Upper lobe of right lung (tissue), 1 donor: ENCODE measurements at regions not wholly inside any gene's neighbourhood (a gene's known extent, or its start where the extent isn't known, plus 50 kb on each side); places are given as distances from the start of the nearest gene placed in this dataset.
A peak's percentile ranks its signal among the peaks of the same experiment; 100 is the strongest.

Experiments
- ATAC-seq: fragments of 200-7000 bp; cut with Tn5 transposase; one replicate; pipeline ENCODE4 v1.9.1; 2020; ENCODE audit warnings: mild to moderate bottlenecking, moderate library complexity
- DNase-seq: peaks from one replicate; pipeline ENCODE4 v3.0.0-alpha.2; 2020
- H3K27ac ChIP-seq: fragments of 200-600 bp; one replicate; pipeline ENCODE4 v1.8.0; 2022
- H3K27me3 ChIP-seq: fragments of 200-600 bp; one replicate; pipeline ENCODE4 v1.8.0; 2022; ENCODE audit warnings: mild to moderate bottlenecking
- H3K36me3 ChIP-seq: fragments of 200-600 bp; one replicate; pipeline ENCODE4 v1.8.0; 2022
- H3K4me1 ChIP-seq: fragments of 200-600 bp; one replicate; pipeline ENCODE4 v1.8.0; 2022
- H3K4me3 ChIP-seq: fragments of 200-600 bp; one replicate; pipeline ENCODE4 v1.8.0; 2022; ENCODE audit warnings: mild to moderate bottlenecking
- H3K9me3 ChIP-seq: fragments of 200-600 bp; one replicate; pipeline ENCODE4 v1.8.0; 2022
- intact Hi-C: fragments of 100-400 bp; cut with DNase I; formaldehyde crosslinking; loops from one replicate; pipeline ENCODE4 v1.11.0; 2022
- TF ChIP-seq, protein P1 (sequence below): fragments of 200-600 bp; IDR thresholded peaks from one replicate; pipeline ENCODE4 v1.8.0; 2022; ENCODE audit warnings: antibody characterized with exemption
- donor health status: DM: no; HTN: yes; CAD: no; lungs with severe emphysema.

- ATAC-seq (no peak), DNase-seq (no peak)
- intact Hi-C loops = no loop called here
- Histone ChIP-seq H3K4me1 (no peaks in the 10 kb centered on the region), H3K9me3 (no peaks in the 10 kb centered on the region), H3K27me3 (no peaks in the 10 kb centered on the region), H3K36me3 (no peaks in the 10 kb centered on the region), H3K4me3 (no peak overlapping the region), H3K27ac (no peak overlapping the region)
- TF ChIP-seq, protein P1, sequence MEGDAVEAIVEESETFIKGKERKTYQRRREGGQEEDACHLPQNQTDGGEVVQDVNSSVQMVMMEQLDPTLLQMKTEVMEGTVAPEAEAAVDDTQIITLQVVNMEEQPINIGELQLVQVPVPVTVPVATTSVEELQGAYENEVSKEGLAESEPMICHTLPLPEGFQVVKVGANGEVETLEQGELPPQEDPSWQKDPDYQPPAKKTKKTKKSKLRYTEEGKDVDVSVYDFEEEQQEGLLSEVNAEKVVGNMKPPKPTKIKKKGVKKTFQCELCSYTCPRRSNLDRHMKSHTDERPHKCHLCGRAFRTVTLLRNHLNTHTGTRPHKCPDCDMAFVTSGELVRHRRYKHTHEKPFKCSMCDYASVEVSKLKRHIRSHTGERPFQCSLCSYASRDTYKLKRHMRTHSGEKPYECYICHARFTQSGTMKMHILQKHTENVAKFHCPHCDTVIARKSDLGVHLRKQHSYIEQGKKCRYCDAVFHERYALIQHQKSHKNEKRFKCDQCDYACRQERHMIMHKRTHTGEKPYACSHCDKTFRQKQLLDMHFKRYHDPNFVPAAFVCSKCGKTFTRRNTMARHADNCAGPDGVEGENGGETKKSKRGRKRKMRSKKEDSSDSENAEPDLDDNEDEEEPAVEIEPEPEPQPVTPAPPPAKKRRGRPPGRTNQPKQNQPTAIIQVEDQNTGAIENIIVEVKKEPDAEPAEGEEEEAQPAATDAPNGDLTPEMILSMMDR = no peak
Observed at GRCh38 chr7:156510966-156511365, 129.6 kb upstream of the RNF32 start.

DNA sequence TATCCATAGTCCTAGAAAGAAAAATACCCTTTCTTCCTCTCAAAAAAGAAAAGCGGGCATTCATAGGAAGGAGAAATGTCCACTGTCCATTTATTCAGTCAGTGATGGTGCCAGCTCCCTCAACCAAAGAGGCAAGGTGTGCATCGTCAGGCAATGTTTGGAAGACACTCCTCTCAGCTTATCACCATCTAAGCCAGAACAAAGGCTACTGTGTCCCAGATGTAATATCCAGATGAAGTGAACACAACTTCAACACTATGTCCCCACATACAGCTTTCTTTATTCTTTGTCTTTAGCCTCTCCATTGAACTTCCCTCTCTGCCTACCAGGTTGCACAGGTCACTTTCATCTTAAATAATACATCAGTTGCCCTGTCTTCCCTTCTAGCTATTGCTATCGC is 131.4 kb upstream of the RNF32 start:
- H3K27ac ChIP-seq = no peak overlapping the region
- no peaks in the 10 kb centered on the region for H3K27me3 ChIP-seq
- no peaks in the 10 kb centered on the region for H3K4me1 ChIP-seq
- no peak overlapping the region for H3K4me3 ChIP-seq
- no peaks in the 10 kb centered on the region for H3K36me3 ChIP-seq
- ATAC-seq (no peak), DNase-seq (no peak)
- TF ChIP-seq, protein P1 = no peak
- intact Hi-C loops = no loop called here
- no peaks in the 10 kb centered on the region for H3K9me3 ChIP-seq

- ATAC-seq (no peak), DNase-seq (no peak)
- H3K36me3 ChIP-seq = no peaks in the 10 kb centered on the region
- H3K9me3 ChIP-seq = no peaks in the 10 kb centered on the region
- H3K27ac ChIP-seq = no peak overlapping the region
- no peaks in the 10 kb centered on the region for H3K4me1 ChIP-seq
- H3K27me3 ChIP-seq = no peaks in the 10 kb centered on the region
- intact Hi-C loops = no loop called here
- TF ChIP-seq, protein P1 = no peak
- H3K4me3 ChIP-seq = no peak overlapping the region
Observed at GRCh38 chr7:156505876-156506275, 134.7 kb upstream of the RNF32 start.

- intact Hi-C loops = no loop called here
- Histone ChIP-seq H3K4me3 (no peak overlapping the region), H3K36me3 (no peaks in the 10 kb centered on the region), H3K27me3 (no peaks in the 10 kb centered on the region), H3K27ac (no peak overlapping the region), H3K4me1 (no peaks in the 10 kb centered on the region), H3K9me3 (no peaks in the 10 kb centered on the region)
- peak; percentile 25 for ATAC-seq
- no peak for DNase-seq
- TF ChIP-seq, protein P1 = no peak
Observed at GRCh38 chr7:156504687-156505545, 135.7 kb upstream of the RNF32 start.

GRCh38 chr7:156504006-156504405 is 136.6 kb upstream of the RNF32 start:
- TF ChIP-seq, protein P1 = no peak
- no peaks in the 10 kb centered on the region for H3K4me1 ChIP-seq
- no peak overlapping the region for H3K4me3 ChIP-seq
- H3K27me3 ChIP-seq = no peaks in the 10 kb centered on the region
- H3K27ac ChIP-seq = no peak overlapping the region
- ATAC-seq (no peak), DNase-seq (no peak)
- intact Hi-C loops = no loop called here
- H3K36me3 ChIP-seq = no peaks in the 10 kb centered on the region
- H3K9me3 ChIP-seq = no peaks in the 10 kb centered on the region
